GM23338 (cell line): ENCODE measurements at regions not wholly inside any gene's neighbourhood (a gene's known extent, or its start where the extent isn't known, plus 50 kb on each side); places are given as distances from the start of the nearest gene placed in this dataset.

Experiments
- CREB1 ChIP-seq: fragments of 250-450 bp; sonication (Bioruptor Pico); IDR thresholded peaks from 2 replicates; pipeline ENCODE4 v1.5.0; 2020; ENCODE audit warnings: low read depth, mild to moderate bottlenecking, moderate library complexity
- EZH2 ChIP-seq: fragments of 200-600 bp; sonication (generic); IDR thresholded peaks from one replicate; pipeline ENCODE4 v1.8.0; 2017; ENCODE audit warnings: antibody characterized with exemption, mild to moderate bottlenecking, low read depth; ENCODE audit not compliant: unreplicated experiment
- JUNB ChIP-seq: IDR thresholded peaks from one replicate; pipeline ENCODE4 v1.6.1; 2016; ENCODE audit warnings: antibody characterized with exemption; ENCODE audit not compliant: unreplicated experiment
- POLR2AphosphoS5 ChIP-seq: IDR thresholded peaks from 2 replicates; pipeline ENCODE4 v1.6.1; 2016; ENCODE audit warnings: antibody characterized with exemption, low read depth
- TF ChIP-seq, protein P1 (sequence below), 2 experiments: fragments of 200-600 bp in 1 of 2; sonication (generic) in 1 of 2; conservative IDR thresholded peaks; 2 replicates each; pipeline versions ENCODE4 v1.5.1 to v1.6.1; 2016 to 2017; ENCODE audit warnings: antibody characterized with exemption in 2 of 2, low read depth in 2 of 2, mild to moderate bottlenecking in 2 of 2, moderate library complexity in 1 of 2
- TF ChIP-seq, protein P2 (sequence below): IDR thresholded peaks from 2 replicates; pipeline ENCODE4 v1.6.1; 2016; ENCODE audit warnings: antibody characterized with exemption

DNA sequence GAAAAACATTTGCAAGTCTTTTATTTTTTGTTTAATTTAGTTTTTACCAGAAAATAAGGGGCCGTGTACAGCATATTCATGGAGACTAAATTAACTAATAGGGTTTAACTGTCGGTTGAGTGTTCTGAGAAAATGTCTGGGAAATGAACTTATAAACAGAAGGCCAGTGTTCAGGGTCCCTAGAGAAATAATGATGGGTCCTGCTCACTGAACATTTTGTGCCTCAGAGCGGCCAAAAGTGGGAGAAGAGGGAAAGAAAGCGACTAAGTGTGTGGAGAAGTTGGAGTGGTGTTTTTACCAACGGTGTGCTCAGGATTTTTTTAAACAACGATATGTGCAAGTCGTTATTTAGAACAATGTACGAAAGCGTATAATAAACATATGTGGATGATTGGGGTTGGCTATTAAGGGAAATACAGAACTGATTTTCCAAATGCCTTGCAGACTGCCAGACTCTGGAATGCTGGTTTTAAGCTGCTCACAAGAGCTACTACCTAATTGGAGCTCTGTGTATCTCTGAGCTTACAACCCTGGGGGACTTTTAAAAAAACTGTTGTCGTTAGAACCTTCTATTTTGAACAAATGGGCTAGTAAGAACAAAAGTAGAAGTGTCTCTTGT lies 166.7 kb downstream of the SLC38A4 start:
- TF ChIP-seq, protein P1, sequence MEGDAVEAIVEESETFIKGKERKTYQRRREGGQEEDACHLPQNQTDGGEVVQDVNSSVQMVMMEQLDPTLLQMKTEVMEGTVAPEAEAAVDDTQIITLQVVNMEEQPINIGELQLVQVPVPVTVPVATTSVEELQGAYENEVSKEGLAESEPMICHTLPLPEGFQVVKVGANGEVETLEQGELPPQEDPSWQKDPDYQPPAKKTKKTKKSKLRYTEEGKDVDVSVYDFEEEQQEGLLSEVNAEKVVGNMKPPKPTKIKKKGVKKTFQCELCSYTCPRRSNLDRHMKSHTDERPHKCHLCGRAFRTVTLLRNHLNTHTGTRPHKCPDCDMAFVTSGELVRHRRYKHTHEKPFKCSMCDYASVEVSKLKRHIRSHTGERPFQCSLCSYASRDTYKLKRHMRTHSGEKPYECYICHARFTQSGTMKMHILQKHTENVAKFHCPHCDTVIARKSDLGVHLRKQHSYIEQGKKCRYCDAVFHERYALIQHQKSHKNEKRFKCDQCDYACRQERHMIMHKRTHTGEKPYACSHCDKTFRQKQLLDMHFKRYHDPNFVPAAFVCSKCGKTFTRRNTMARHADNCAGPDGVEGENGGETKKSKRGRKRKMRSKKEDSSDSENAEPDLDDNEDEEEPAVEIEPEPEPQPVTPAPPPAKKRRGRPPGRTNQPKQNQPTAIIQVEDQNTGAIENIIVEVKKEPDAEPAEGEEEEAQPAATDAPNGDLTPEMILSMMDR (conservative IDR thresholded peaks at IDR 0.05; ENCODE audit: low read depth in 2 of 2) = no peak
- TF ChIP-seq, protein P2, sequence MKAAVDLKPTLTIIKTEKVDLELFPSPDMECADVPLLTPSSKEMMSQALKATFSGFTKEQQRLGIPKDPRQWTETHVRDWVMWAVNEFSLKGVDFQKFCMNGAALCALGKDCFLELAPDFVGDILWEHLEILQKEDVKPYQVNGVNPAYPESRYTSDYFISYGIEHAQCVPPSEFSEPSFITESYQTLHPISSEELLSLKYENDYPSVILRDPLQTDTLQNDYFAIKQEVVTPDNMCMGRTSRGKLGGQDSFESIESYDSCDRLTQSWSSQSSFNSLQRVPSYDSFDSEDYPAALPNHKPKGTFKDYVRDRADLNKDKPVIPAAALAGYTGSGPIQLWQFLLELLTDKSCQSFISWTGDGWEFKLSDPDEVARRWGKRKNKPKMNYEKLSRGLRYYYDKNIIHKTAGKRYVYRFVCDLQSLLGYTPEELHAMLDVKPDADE = no peak
- TF ChIP-seq POLR2AphosphoS5 (no peak), JUNB (no peak), CREB1 (CRISPR knock-in tag) (no peak), EZH2 (no peak)
